Glutamatergic neuron (in vitro differentiated cells): ENCODE measurements at regions not wholly inside any gene's neighbourhood (a gene's known extent, or its start where the extent isn't known, plus 50 kb on each side); places are given as distances from the start of the nearest gene placed in this dataset.

Source experiments
- DNase-seq: peaks from one replicate; pipeline ENCODE4 v3.0.0; 2022
- H3K27ac Mint-ChIP-seq: one replicate; pipeline ENCODE4 v1.8.0; 2020; ENCODE audit warnings: mild to moderate bottlenecking, mixed read lengths, inconsistent platforms; ENCODE audit not compliant: unreplicated experiment
- H3K27me3 Mint-ChIP-seq: one replicate; pipeline ENCODE4 v1.8.0; 2020; ENCODE audit warnings: mild to moderate bottlenecking, moderate library complexity, mixed read lengths, inconsistent platforms; ENCODE audit not compliant: unreplicated experiment
- H3K36me3 Mint-ChIP-seq: one replicate; pipeline ENCODE4 v1.8.0; 2020; ENCODE audit warnings: mild to moderate bottlenecking, mixed read lengths, inconsistent platforms; ENCODE audit not compliant: unreplicated experiment
- H3K4me1 Mint-ChIP-seq: one replicate; pipeline ENCODE4 v1.8.0; 2020; ENCODE audit warnings: mild to moderate bottlenecking, low read depth, mixed read lengths, inconsistent platforms; ENCODE audit not compliant: unreplicated experiment
- H3K4me3 Mint-ChIP-seq: one replicate; pipeline ENCODE4 v1.8.0; 2020; ENCODE audit warnings: mild to moderate bottlenecking, mixed read lengths, inconsistent platforms; ENCODE audit not compliant: unreplicated experiment
- H3K9me3 Mint-ChIP-seq: one replicate; pipeline ENCODE4 v1.8.0; 2020; ENCODE audit warnings: mild to moderate bottlenecking, moderate library complexity, mixed read lengths, inconsistent platforms; ENCODE audit not compliant: unreplicated experiment
- TF ChIP-seq, protein P1 (sequence below): fragments of 200-600 bp; sonication (generic); IDR thresholded peaks from one replicate; pipeline ENCODE4 v1.5.0; 2021; ENCODE audit not compliant: partially characterized antibody, unreplicated experiment

DNA sequence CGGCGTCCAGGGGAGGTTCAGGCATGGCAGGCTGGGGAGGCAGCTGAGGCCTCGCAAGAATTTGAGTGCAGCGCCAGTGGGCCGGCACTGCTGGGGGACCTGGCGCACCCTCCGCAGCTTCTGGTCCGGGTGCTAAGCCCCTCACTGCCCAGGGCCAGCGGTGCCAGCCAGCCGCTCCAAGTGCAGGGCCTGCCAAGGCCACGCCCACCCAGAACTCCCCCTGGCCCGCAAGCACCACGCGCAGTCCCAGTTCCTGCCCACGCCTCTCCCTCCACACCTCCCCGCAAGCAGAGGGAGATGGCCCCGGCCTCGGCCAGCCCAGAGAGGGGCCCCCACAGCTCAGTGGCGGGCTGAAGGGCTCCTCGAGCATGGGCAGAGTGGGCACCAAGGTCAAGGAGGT, 2017.3 kb downstream of the LRRC4C start:
- H3K36me3 Mint-ChIP-seq: no peaks in the 10 kb centered on the region
- no peaks in the 10 kb centered on the region for H3K9me3 Mint-ChIP-seq
- TF ChIP-seq, protein P1, sequence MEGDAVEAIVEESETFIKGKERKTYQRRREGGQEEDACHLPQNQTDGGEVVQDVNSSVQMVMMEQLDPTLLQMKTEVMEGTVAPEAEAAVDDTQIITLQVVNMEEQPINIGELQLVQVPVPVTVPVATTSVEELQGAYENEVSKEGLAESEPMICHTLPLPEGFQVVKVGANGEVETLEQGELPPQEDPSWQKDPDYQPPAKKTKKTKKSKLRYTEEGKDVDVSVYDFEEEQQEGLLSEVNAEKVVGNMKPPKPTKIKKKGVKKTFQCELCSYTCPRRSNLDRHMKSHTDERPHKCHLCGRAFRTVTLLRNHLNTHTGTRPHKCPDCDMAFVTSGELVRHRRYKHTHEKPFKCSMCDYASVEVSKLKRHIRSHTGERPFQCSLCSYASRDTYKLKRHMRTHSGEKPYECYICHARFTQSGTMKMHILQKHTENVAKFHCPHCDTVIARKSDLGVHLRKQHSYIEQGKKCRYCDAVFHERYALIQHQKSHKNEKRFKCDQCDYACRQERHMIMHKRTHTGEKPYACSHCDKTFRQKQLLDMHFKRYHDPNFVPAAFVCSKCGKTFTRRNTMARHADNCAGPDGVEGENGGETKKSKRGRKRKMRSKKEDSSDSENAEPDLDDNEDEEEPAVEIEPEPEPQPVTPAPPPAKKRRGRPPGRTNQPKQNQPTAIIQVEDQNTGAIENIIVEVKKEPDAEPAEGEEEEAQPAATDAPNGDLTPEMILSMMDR: no peak
- no peaks in the 10 kb centered on the region for H3K27me3 Mint-ChIP-seq
- no peak for DNase-seq
- H3K4me3 Mint-ChIP-seq: no peak overlapping the region
- H3K27ac Mint-ChIP-seq: no peak overlapping the region
- no peaks in the 10 kb centered on the region for H3K4me1 Mint-ChIP-seq

GRCh38 chr11:39435641-39436040, 2023.8 kb downstream of the LRRC4C start:
- no peaks in the 10 kb centered on the region for H3K4me1 Mint-ChIP-seq
- peaks cover 2% of the 10 kb centered on the region for H3K27me3 Mint-ChIP-seq
- no peak for DNase-seq
- no peaks in the 10 kb centered on the region for H3K9me3 Mint-ChIP-seq
- TF ChIP-seq, protein P1: no peak
- no peak overlapping the region for H3K4me3 Mint-ChIP-seq
- no peak overlapping the region for H3K27ac Mint-ChIP-seq
- no peaks in the 10 kb centered on the region for H3K36me3 Mint-ChIP-seq

DNA sequence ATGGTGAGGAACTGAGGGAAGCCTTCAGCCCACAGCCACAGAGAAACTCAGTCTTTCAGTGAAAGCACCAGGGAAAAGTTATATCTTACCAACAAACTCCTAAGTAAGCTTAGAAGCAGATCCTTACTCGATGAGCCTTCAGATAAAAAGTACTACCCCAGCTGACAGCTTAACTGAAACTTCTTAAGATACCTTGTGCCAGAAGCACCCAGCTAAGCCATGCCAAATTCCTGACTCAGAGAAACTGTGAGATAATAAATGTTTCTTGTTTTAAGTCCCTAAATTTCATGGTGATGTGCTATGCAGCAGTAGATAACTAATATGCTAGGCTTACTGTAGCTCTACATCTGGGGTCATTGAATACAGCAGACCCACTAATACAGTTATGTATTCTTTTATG, 2025.0 kb downstream of the LRRC4C start:
- H3K36me3 Mint-ChIP-seq: no peaks in the 10 kb centered on the region
- H3K9me3 Mint-ChIP-seq: no peaks in the 10 kb centered on the region

GRCh38 chr11:39432929-39433328, 2026.5 kb downstream of the LRRC4C start:
- DNase-seq: no peak
- H3K4me3 Mint-ChIP-seq: no peak overlapping the region
- H3K9me3 Mint-ChIP-seq: no peaks in the 10 kb centered on the region
- TF ChIP-seq, protein P1: no peak
- H3K4me1 Mint-ChIP-seq: no peaks in the 10 kb centered on the region
- H3K27me3 Mint-ChIP-seq: peaks cover 2% of the 10 kb centered on the region
- H3K36me3 Mint-ChIP-seq: no peaks in the 10 kb centered on the region
- H3K27ac Mint-ChIP-seq: no peak overlapping the region

More for the DNA sequence above, 2025.0 kb downstream of the LRRC4C start:
- TF ChIP-seq, protein P1: no peak
- Mint-ChIP-seq H3K27me3 (peaks cover 2% of the 10 kb centered on the region), H3K4me1 (no peaks in the 10 kb centered on the region), H3K27ac (no peak overlapping the region), H3K4me3 (no peak overlapping the region)
- DNase-seq: no peak

DNA sequence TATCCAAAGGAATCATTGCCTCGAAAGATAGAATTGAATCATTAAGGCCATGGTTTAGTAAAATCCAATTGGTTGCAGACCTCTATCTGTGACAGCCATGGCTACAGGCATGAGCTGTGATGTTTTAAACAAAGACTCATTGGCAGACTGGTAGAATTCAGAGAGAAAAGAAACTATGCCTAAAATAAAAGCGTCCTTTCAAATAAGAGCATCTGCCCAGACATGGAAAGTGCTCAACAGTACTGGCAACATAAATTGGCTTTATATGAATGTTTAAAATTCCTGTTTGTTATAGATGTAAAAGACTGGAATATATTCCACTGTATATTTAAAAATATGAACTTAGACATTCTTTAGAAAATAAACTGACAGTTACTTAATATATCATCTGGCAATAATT, 2034.2 kb downstream of the LRRC4C start:
- Mint-ChIP-seq H3K27ac (no peak overlapping the region), H3K27me3 (no peaks in the 10 kb centered on the region), H3K36me3 (no peaks in the 10 kb centered on the region), H3K4me1 (no peaks in the 10 kb centered on the region), H3K9me3 (no peaks in the 10 kb centered on the region), H3K4me3 (no peak overlapping the region)
- no peak for DNase-seq
- TF ChIP-seq, protein P1: no peak
